HepG2 (cell line): ENCODE measurements at regions not wholly inside any gene's neighbourhood (a gene's known extent, or its start where the extent isn't known, plus 50 kb on each side); places are given as distances from the start of the nearest gene placed in this dataset.
A peak's percentile ranks its signal among the peaks of the same experiment; 100 is the strongest.

Source experiments
- ATAC-seq: fragments of 200-7000 bp; cut with Tn5 transposase; 3 replicates; pipeline ENCODE4 v1.9.1; 2020; ENCODE audit warnings: mild to moderate bottlenecking, moderate library complexity
- BruUV-seq: library from RNA; stranded (reverse); fragments of 400-500 nt; replicated peaks from 2 replicates; lab custom pipeline; 2021; lab: Mats Ljungman, UMichigan
- CTCF ChIA-PET: fragments of 300-600 bp; formaldehyde crosslinking; extraction: SDS; loops from one replicate; lab custom pipeline; 2021; ENCODE audit warnings: low total read pairs, inconsistent platforms, low intra/inter-chr PET ratio; lab: Yijun Ruan, JAX
- POLR2A ChIA-PET: fragments of 350-600 bp; sonication (Branson Sonifier 250); formaldehyde crosslinking; loops from one replicate; lab custom pipeline; 2020; ENCODE audit warnings: antibody characterized with exemption, inconsistent platforms; lab: Yijun Ruan, JAX
- DNase-seq: peaks from one replicate; pipeline ENCODE4 v3.0.0-alpha.2; 2015; ENCODE audit warnings: low spot score
- FAIRE-seq: peaks from 3 replicates; lab custom pipeline; 2011; peaks lifted over from hg19 to GRCh38; lab: Jason Lieb, UNC
- H2AFZ ChIP-seq: one replicate; pipeline ENCODE4 v1.6.1; 2011; ENCODE audit warnings: low read length, inconsistent platforms
- H3K27ac ChIP-seq: fragments of 300-600 bp; 3 replicates; pipeline ENCODE4 v1.8.0; 2011; ENCODE audit warnings: mixed run types, mild to moderate bottlenecking, mixed read lengths, low read length, inconsistent platforms; ENCODE audit not compliant: insufficient read depth; ENCODE audit errors: extremely low read length
- H3K27me3 ChIP-seq, 2 experiments: fragments of 200-600 bp in 1 of 2; 2 replicates in 1 of 2; 3 replicates in 1 of 2; pipeline versions ENCODE4 v1.6.0 to v1.8.0; 2011; ENCODE audit warnings: low read length in 2 of 2, mild to moderate bottlenecking in 2 of 2, moderate library complexity in 2 of 2, inconsistent platforms in 1 of 2; ENCODE audit not compliant: insufficient read depth in 2 of 2, control insufficient read depth in 1 of 2
- H3K36me3 ChIP-seq, 2 experiments: fragments of 200-600 bp in 1 of 2; replicated peaks in 1 of 2; 2 replicates in 1 of 2; 3 replicates in 1 of 2; pipeline versions ENCODE4 v1.5.1 to v1.8.0; 2011; ENCODE audit warnings: low read length in 2 of 2, inconsistent platforms in 1 of 2; ENCODE audit not compliant: insufficient read depth in 2 of 2, control insufficient read depth in 1 of 2
- H3K4me1 ChIP-seq: 2 replicates; pipeline ENCODE4 v1.5.1; 2012; ENCODE audit warnings: low read length, inconsistent platforms; ENCODE audit not compliant: insufficient read depth
- H3K4me2 ChIP-seq: 2 replicates; pipeline ENCODE4 v1.6.0; 2011; ENCODE audit warnings: low read depth, low read length, inconsistent platforms
- H3K4me3 ChIP-seq, 3 experiments: fragments of 200-600 bp in 1 of 3; sonication (generic), shearing (Covaris generic) in 1 of 3; replicated peaks in 1 of 3; 2 replicates each; pipeline ENCODE4 v1.5.1; 2011 to 2016; ENCODE audit warnings: low read length in 3 of 3, inconsistent platforms in 2 of 3, low read depth in 2 of 3, mild to moderate bottlenecking in 2 of 3, control low read depth in 1 of 3, mixed read lengths in 1 of 3; ENCODE audit not compliant: insufficient read depth in 1 of 3
- H3K79me2 ChIP-seq: one replicate; pipeline ENCODE4 v1.6.1; 2011; ENCODE audit warnings: low read length, inconsistent platforms; ENCODE audit not compliant: insufficient read depth
- H3K9ac ChIP-seq: 2 replicates; pipeline ENCODE4 v1.6.0; 2011; ENCODE audit warnings: mild to moderate bottlenecking, low read depth, low read length, inconsistent platforms; ENCODE audit not compliant: insufficient read depth
- H3K9me3 ChIP-seq: 2 replicates; pipeline ENCODE4 v1.5.1; 2012; ENCODE audit warnings: mild to moderate bottlenecking, low read length
- H4K20me1 ChIP-seq: 2 replicates; pipeline ENCODE4 v1.6.0; 2011; ENCODE audit warnings: inconsistent platforms, mild to moderate bottlenecking, low read length, moderate library complexity; ENCODE audit not compliant: insufficient read depth
- DPF2 ChIP-seq: sonication (generic); formaldehyde crosslinking; IDR thresholded peaks from 2 replicates; pipeline ENCODE4 v1.4.0; 2020; ENCODE audit warnings: mild to moderate bottlenecking, low read depth, missing genetic modification reagents, borderline replicate concordance
- MEIS2 ChIP-seq: sonication (generic); formaldehyde crosslinking; IDR thresholded peaks from 2 replicates; pipeline ENCODE4 v1.9.0; 2021; ENCODE audit warnings: mild to moderate bottlenecking, missing genetic modification reagents
- MTA1 ChIP-seq: sonication (generic); formaldehyde crosslinking; IDR thresholded peaks from 2 replicates; pipeline ENCODE4 v1.4.0; 2020; ENCODE audit warnings: missing genetic modification reagents, mild to moderate bottlenecking, borderline replicate concordance
- MTA3 ChIP-seq: sonication (generic); formaldehyde crosslinking; IDR thresholded peaks from 2 replicates; pipeline ENCODE4 v1.4.0; 2020; ENCODE audit warnings: missing genetic modification reagents
- RFX3 ChIP-seq: IDR thresholded peaks from 2 replicates; pipeline ENCODE4 v1.6.1; 2016; ENCODE audit warnings: missing biosample characterization, missing genetic modification reagents
- SMC3 ChIP-seq: IDR thresholded peaks from 2 replicates; pipeline ENCODE4 v1.6.1; 2011; ENCODE audit warnings: low read length, improper control_type of control experiment
- ZBTB1 ChIP-seq: sonication (generic); formaldehyde crosslinking; IDR thresholded peaks from 2 replicates; pipeline ENCODE4 v1.4.0; 2020; ENCODE audit warnings: missing genetic modification reagents, borderline replicate concordance
- ZNF17 ChIP-seq: sonication (generic); formaldehyde crosslinking; IDR thresholded peaks from 2 replicates; pipeline ENCODE4 v1.5.0; 2020; ENCODE audit warnings: mild to moderate bottlenecking, missing genetic modification reagents
- ZNF207 ChIP-seq: fragments of 450-650 bp; IDR thresholded peaks from 2 replicates; pipeline ENCODE4 v1.6.1; 2016; ENCODE audit warnings: antibody characterized with exemption, borderline replicate concordance
- ZNF556 ChIP-seq: sonication (generic); formaldehyde crosslinking; IDR thresholded peaks from 2 replicates; pipeline ENCODE4 v1.4.0; 2020; ENCODE audit warnings: mild to moderate bottlenecking, missing genetic modification reagents, borderline replicate concordance
- ZNF781 ChIP-seq: sonication (generic); formaldehyde crosslinking; IDR thresholded peaks from 2 replicates; pipeline ENCODE4 v1.5.1; 2020; ENCODE audit warnings: borderline replicate concordance, mild to moderate bottlenecking, missing genetic modification reagents; ENCODE audit errors: not compliant biosample characterization
- ZNF790 ChIP-seq: sonication (generic); formaldehyde crosslinking; IDR thresholded peaks from 2 replicates; pipeline ENCODE4 v1.8.0; 2022; ENCODE audit warnings: missing genetic modification reagents, mild to moderate bottlenecking, borderline replicate concordance
- WGBS: methylation state at CpG from one replicate; pipeline ENCODE4 v1.1.6; 2017; ENCODE audit warnings: low lambda C conversion rate; 5-methylcytosine and 5-hydroxymethylcytosine counted together
- in situ Hi-C: cut with HindIII; loops from 2 replicates; pipeline ENCODE4 v1.10.0; 2017; ENCODE audit warnings: low pct_unique_long_range_greater_than_20kb; ENCODE audit not compliant: extremely low pct_ligation_motif_present
- intact Hi-C: fragments of 100-400 bp; cut with micrococcal nuclease; formaldehyde crosslinking; loops from one replicate; pipeline ENCODE4 v1.10.0; 2022; ENCODE audit not compliant: unreplicated experiment
- TF ChIP-seq, protein P1 (sequence below): IDR thresholded peaks from 2 replicates; pipeline ENCODE4 v1.6.1; 2012; ENCODE audit warnings: low read depth, low read length, improper control_type of control experiment
- TF ChIP-seq, protein P2 (sequence below): sonication (generic); formaldehyde crosslinking; IDR thresholded peaks from 2 replicates; pipeline ENCODE4 v1.5.0; 2020; ENCODE audit warnings: mild to moderate bottlenecking, missing genetic modification reagents
- TF ChIP-seq, protein P3 (sequence below): sonication (generic); formaldehyde crosslinking; IDR thresholded peaks from 2 replicates; pipeline ENCODE4 v1.4.0; 2020; ENCODE audit warnings: missing genetic modification reagents
- TF ChIP-seq, protein P4 (sequence below): sonication (generic); formaldehyde crosslinking; IDR thresholded peaks from 2 replicates; pipeline ENCODE4 v1.5.1; 2020; ENCODE audit warnings: mild to moderate bottlenecking, missing genetic modification reagents, moderate library complexity
- TF ChIP-seq, protein P5 (sequence below): IDR thresholded peaks from 2 replicates; pipeline ENCODE4 v1.6.1; 2016; ENCODE audit warnings: low read depth, borderline replicate concordance

DNA sequence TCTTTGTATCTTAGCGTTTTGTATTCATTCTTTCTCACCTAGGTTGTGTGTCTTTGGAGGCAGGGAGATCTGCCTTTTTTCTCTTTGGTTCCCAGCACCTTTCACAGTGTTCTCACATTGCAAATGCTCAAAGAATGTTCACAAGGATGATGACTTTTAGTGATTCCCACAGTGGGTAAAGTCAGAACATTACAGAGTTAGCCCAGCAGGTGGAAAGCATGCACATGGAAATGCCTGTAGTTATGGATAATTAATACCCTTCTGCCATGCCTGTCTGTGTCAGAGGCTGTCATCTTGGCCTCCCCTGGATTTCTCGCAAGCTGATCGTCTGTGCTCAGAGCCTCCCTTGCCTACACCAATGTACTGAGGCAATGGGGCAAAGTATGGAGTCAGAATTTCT, 458.9 kb downstream of the LMO4 start:
- no peaks in the 10 kb centered on the region for H3K27me3 ChIP-seq
- no peaks in the 10 kb centered on the region for H3K9me3 ChIP-seq
- peak overlapping the region; percentile 49 for H3K4me2 ChIP-seq
- peak overlapping the region; percentile 48 for H3K27ac ChIP-seq
- FAIRE-seq, result peak; percentile 73
- no peaks in the 10 kb centered on the region for H3K79me2 ChIP-seq
- H4K20me1 ChIP-seq, result no peaks in the 10 kb centered on the region
- peak; percentile 69 for DNase-seq
- H2AFZ ChIP-seq, result no peak overlapping the region
- WGBS, result 47% methylated on average over 3 of the region's 3 CpGs
- no TSS peak for BruUV-seq
- CTCF ChIA-PET, result interaction anchor here (1.4 kb wide), 1 partner anchor 166 kb away, joined by 6 read pairs; no protein-coding TSS in a partner anchor
- no peak overlapping the region for H3K9ac ChIP-seq
- H3K4me3 ChIP-seq, result peak overlapping the region in 2 of 3 experiments; percentile 8 to 11; a peak in 1 of 6 replicates
- ATAC-seq, result peak; percentile 89
- intact Hi-C loops, result loop anchor here (1.0 to 5.0 kb wide), 3 partner anchors 8 to 455 kb away; no protein-coding TSS in a partner anchor
- H3K4me1 ChIP-seq, result peaks cover 42% of the 10 kb centered on the region
- POLR2A ChIA-PET, result interaction anchor here (2.4 kb wide), 1 partner anchor 8 kb away, joined by 11 read pairs; no protein-coding TSS in a partner anchor
- in situ Hi-C loops, result no loop called here
- no peaks in the 10 kb centered on the region for H3K36me3 ChIP-seq
- TF ChIP-seq DPF2 (CRISPR knock-in tag) (no peak), ZBTB1 (no peak), ZNF781 (CRISPR knock-in tag) (no peak), ZNF207 (no peak), ZNF556 (CRISPR knock-in tag) (no peak), MEIS2 (CRISPR knock-in tag) (no peak), RFX3 (no peak), MTA1 (CRISPR knock-in tag) (no peak), ZNF17 (no peak), ZNF790 (CRISPR knock-in tag) (no peak), MTA3 (no peak), SMC3 (peak; percentile 64)
- TF ChIP-seq, protein P1, sequence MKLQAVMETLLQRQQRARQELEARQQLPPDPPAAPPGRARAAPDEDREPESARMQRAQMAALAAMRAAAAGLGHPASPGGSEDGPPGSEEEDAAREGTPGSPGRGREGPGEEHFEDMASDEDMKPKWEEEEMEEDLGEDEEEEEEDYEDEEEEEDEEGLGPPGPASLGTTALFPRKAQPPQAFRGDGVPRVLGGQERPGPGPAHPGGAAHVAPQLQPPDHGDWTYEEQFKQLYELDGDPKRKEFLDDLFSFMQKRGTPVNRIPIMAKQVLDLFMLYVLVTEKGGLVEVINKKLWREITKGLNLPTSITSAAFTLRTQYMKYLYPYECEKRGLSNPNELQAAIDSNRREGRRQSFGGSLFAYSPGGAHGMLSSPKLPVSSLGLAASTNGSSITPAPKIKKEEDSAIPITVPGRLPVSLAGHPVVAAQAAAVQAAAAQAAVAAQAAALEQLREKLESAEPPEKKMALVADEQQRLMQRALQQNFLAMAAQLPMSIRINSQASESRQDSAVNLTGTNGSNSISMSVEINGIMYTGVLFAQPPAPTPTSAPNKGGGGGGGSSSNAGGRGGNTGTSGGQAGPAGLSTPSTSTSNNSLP, result 0 out of 2 replicates have a peak, but pooled peaks have one; percentile 67
- TF ChIP-seq, protein P2, sequence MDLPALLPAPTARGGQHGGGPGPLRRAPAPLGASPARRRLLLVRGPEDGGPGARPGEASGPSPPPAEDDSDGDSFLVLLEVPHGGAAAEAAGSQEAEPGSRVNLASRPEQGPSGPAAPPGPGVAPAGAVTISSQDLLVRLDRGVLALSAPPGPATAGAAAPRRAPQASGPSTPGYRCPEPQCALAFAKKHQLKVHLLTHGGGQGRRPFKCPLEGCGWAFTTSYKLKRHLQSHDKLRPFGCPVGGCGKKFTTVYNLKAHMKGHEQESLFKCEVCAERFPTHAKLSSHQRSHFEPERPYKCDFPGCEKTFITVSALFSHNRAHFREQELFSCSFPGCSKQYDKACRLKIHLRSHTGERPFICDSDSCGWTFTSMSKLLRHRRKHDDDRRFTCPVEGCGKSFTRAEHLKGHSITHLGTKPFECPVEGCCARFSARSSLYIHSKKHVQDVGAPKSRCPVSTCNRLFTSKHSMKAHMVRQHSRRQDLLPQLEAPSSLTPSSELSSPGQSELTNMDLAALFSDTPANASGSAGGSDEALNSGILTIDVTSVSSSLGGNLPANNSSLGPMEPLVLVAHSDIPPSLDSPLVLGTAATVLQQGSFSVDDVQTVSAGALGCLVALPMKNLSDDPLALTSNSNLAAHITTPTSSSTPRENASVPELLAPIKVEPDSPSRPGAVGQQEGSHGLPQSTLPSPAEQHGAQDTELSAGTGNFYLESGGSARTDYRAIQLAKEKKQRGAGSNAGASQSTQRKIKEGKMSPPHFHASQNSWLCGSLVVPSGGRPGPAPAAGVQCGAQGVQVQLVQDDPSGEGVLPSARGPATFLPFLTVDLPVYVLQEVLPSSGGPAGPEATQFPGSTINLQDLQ (CRISPR knock-in tag), result no peak
- TF ChIP-seq, protein P3, sequence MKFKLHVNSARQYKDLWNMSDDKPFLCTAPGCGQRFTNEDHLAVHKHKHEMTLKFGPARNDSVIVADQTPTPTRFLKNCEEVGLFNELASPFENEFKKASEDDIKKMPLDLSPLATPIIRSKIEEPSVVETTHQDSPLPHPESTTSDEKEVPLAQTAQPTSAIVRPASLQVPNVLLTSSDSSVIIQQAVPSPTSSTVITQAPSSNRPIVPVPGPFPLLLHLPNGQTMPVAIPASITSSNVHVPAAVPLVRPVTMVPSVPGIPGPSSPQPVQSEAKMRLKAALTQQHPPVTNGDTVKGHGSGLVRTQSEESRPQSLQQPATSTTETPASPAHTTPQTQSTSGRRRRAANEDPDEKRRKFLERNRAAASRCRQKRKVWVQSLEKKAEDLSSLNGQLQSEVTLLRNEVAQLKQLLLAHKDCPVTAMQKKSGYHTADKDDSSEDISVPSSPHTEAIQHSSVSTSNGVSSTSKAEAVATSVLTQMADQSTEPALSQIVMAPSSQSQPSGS, result 0 out of 2 replicates have a peak, but pooled peaks have one; percentile 0
- TF ChIP-seq, protein P4, sequence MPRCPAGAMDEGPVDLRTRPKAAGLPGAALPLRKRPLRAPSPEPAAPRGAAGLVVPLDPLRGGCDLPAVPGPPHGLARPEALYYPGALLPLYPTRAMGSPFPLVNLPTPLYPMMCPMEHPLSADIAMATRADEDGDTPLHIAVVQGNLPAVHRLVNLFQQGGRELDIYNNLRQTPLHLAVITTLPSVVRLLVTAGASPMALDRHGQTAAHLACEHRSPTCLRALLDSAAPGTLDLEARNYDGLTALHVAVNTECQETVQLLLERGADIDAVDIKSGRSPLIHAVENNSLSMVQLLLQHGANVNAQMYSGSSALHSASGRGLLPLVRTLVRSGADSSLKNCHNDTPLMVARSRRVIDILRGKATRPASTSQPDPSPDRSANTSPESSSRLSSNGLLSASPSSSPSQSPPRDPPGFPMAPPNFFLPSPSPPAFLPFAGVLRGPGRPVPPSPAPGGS (CRISPR knock-in tag), result no peak
- TF ChIP-seq, protein P5, sequence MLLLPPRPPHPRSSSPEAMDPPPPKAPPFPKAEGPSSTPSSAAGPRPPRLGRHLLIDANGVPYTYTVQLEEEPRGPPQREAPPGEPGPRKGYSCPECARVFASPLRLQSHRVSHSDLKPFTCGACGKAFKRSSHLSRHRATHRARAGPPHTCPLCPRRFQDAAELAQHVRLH, result no peak
